H1 (cell line): ENCODE measurements at regions not wholly inside any gene's neighbourhood (a gene's known extent, or its start where the extent isn't known, plus 50 kb on each side); places are given as distances from the start of the nearest gene placed in this dataset.

Source experiments
- CTCF ChIA-PET: fragments of 300-600 bp; sonication (Branson Sonifier 250); formaldehyde crosslinking; loops from one replicate; lab custom pipeline; 2021; ENCODE audit not compliant: partially characterized antibody; lab: Charles Lee
- POLR2A ChIA-PET: fragments of 300-600 bp; sonication (Branson Sonifier 250); formaldehyde crosslinking; loops from one replicate; lab custom pipeline; 2021; ENCODE audit warnings: inconsistent platforms; ENCODE audit not compliant: partially characterized antibody; lab: Charles Lee
- DNase-seq, 2 experiments: peaks; one replicate each; pipeline versions ENCODE4 v3.0.0 to v3.0.0-alpha.2; 2010 to 2022; ENCODE audit warnings: low spot score in 2 of 2, low read depth in 1 of 2, mixed read lengths in 1 of 2
- FAIRE-seq: peaks from 2 replicates; lab custom pipeline; 2011; peaks lifted over from hg19 to GRCh38; lab: Jason Lieb, UNC
- H2AFZ ChIP-seq: 2 replicates; pipeline ENCODE4 v1.8.1; 2012; ENCODE audit warnings: low read length, inconsistent platforms
- H2AK5ac ChIP-seq: 2 replicates; pipeline ENCODE4 v1.6.1; 2013; ENCODE audit warnings: low read depth, low read length
- H2BK120ac ChIP-seq: replicated peaks from 2 replicates; pipeline ENCODE3; 2013; ENCODE audit warnings: low read depth, low read length, inconsistent platforms
- H2BK12ac ChIP-seq: 2 replicates; pipeline ENCODE4 v1.6.1; 2013; ENCODE audit warnings: low read depth, low read length
- H2BK15ac ChIP-seq: 2 replicates; pipeline ENCODE4 v1.6.1; 2013; ENCODE audit warnings: low read length
- H2BK20ac ChIP-seq: 2 replicates; pipeline ENCODE4 v1.6.1; 2013; ENCODE audit warnings: low read length
- H2BK5ac ChIP-seq: 2 replicates; pipeline ENCODE4 v1.6.1; 2013; ENCODE audit warnings: low read depth, low read length
- H3K14ac ChIP-seq: 2 replicates; pipeline ENCODE4 v1.6.1; 2013; ENCODE audit warnings: inconsistent platforms; ENCODE audit not compliant: insufficient read length
- H3K18ac ChIP-seq: 2 replicates; pipeline ENCODE4 v1.6.1; 2013; ENCODE audit warnings: low read length; ENCODE audit errors: extremely low read depth
- H3K23ac ChIP-seq: 2 replicates; pipeline ENCODE4 v1.6.1; 2013; ENCODE audit warnings: inconsistent platforms; ENCODE audit not compliant: insufficient read length
- H3K23me2 ChIP-seq: 2 replicates; pipeline ENCODE4 v1.6.1; 2013; ENCODE audit warnings: low read depth, low read length
- H3K27ac ChIP-seq: 2 replicates; pipeline ENCODE4 v1.6.1; 2011; ENCODE audit warnings: low read depth, low read length, inconsistent platforms
- H3K27me3 ChIP-seq, 4 experiments: replicated peaks in 1 of 4; 1 replicate in 1 of 4; 2 replicates in 3 of 4; pipeline versions ENCODE4 v1.6.1 to v1.8.1; 2011 to 2013; ENCODE audit warnings: low read length in 3 of 4, mild to moderate bottlenecking in 3 of 4, inconsistent platforms in 2 of 4, mixed read lengths in 2 of 4, moderate library complexity in 1 of 4; ENCODE audit not compliant: control insufficient read depth in 3 of 4, insufficient read depth in 3 of 4; ENCODE audit errors: extremely low read depth in 1 of 4
- H3K36me3 ChIP-seq, 4 experiments: 2 replicates each; pipeline versions ENCODE4 v1.6.1 to v1.8.1; 2011 to 2013; ENCODE audit warnings: mild to moderate bottlenecking in 4 of 4, low read length in 3 of 4, moderate library complexity in 2 of 4, control low read depth in 1 of 4, inconsistent platforms in 1 of 4; ENCODE audit not compliant: insufficient read depth in 4 of 4, control insufficient read depth in 2 of 4
- H3K4ac ChIP-seq: replicated peaks from 2 replicates; pipeline ENCODE3; 2013; ENCODE audit warnings: low read length, low read depth, mixed read lengths, inconsistent platforms; ENCODE audit not compliant: insufficient read length
- H3K4me1 ChIP-seq, 4 experiments: replicated peaks in 1 of 4; 1 replicate in 1 of 4; 2 replicates in 3 of 4; pipeline versions ENCODE4 v1.6.1 to v1.8.1; 2011 to 2013; ENCODE audit warnings: low read length in 3 of 4, inconsistent platforms in 2 of 4, mixed read lengths in 1 of 4; ENCODE audit not compliant: insufficient read depth in 4 of 4, control insufficient read depth in 3 of 4
- H3K4me2 ChIP-seq, 2 experiments: 2 replicates each; pipeline versions ENCODE4 v1.6.1 to v1.8.1; 2011 to 2013; ENCODE audit warnings: low read depth in 2 of 2, low read length in 2 of 2, control low read depth in 1 of 2, inconsistent platforms in 1 of 2, mild to moderate bottlenecking in 1 of 2; ENCODE audit not compliant: insufficient read depth in 1 of 2
- H3K4me3 ChIP-seq, 4 experiments: fragments of 200-600, 300-600 bp in 1 of 4; sonication (generic), shearing (Covaris generic), sonication (Bioruptor Twin) in 1 of 4; 2 replicates each; pipeline versions ENCODE4 v1.5.1 to v1.8.1; 2011 to 2016; ENCODE audit warnings: low read length in 4 of 4, low read depth in 3 of 4, control low read depth in 2 of 4, inconsistent platforms in 2 of 4, mild to moderate bottlenecking in 2 of 4, mixed read lengths in 1 of 4, moderate library complexity in 1 of 4; ENCODE audit not compliant: insufficient read depth in 2 of 4; ENCODE audit errors: extremely low read depth in 1 of 4
- H3K56ac ChIP-seq: replicated peaks from 2 replicates; pipeline ENCODE3; 2013; ENCODE audit warnings: low read depth, mild to moderate bottlenecking, mixed read lengths, low read length, inconsistent platforms; ENCODE audit not compliant: insufficient read length
- H3K79me1 ChIP-seq: 2 replicates; pipeline ENCODE4 v1.6.1; 2013; ENCODE audit warnings: low read depth, low read length, control low read depth
- H3K79me2 ChIP-seq, 2 experiments: 2 replicates each; pipeline versions ENCODE4 v1.6.1 to v1.8.1; 2012 to 2013; ENCODE audit warnings: low read length in 2 of 2, mild to moderate bottlenecking in 2 of 2, inconsistent platforms in 1 of 2; ENCODE audit not compliant: insufficient read depth in 2 of 2, control insufficient read depth in 1 of 2
- H3K9ac ChIP-seq, 4 experiments: replicated peaks in 1 of 4; 1 replicate in 1 of 4; 2 replicates in 3 of 4; pipeline versions ENCODE4 v1.6.1 to v1.8.1; 2011 to 2013; ENCODE audit warnings: low read depth in 3 of 4, low read length in 3 of 4, control low read depth in 2 of 4, mild to moderate bottlenecking in 2 of 4, moderate library complexity in 2 of 4, inconsistent platforms in 1 of 4; ENCODE audit errors: extremely low read depth in 1 of 4
- H3K9me3 ChIP-seq, 2 experiments: 2 replicates each; pipeline versions ENCODE4 v1.6.1 to v1.8.1; 2012 to 2013; ENCODE audit warnings: mild to moderate bottlenecking in 2 of 2, moderate library complexity in 2 of 2, control low read depth in 1 of 2, inconsistent platforms in 1 of 2, low read depth in 1 of 2, low read length in 1 of 2, mixed read lengths in 1 of 2; ENCODE audit not compliant: insufficient read depth in 2 of 2
- H4K20me1 ChIP-seq, 2 experiments: replicated peaks in 1 of 2; 2 replicates each; pipeline versions ENCODE3 to v1.8.1; 2011 to 2013; ENCODE audit warnings: inconsistent platforms in 2 of 2, low read length in 2 of 2, mild to moderate bottlenecking in 1 of 2; ENCODE audit not compliant: insufficient read depth in 2 of 2, control insufficient read depth in 1 of 2
- H4K5ac ChIP-seq: 2 replicates; pipeline ENCODE4 v1.6.1; 2013; ENCODE audit warnings: low read length, low read depth, mixed read lengths, inconsistent platforms; ENCODE audit not compliant: insufficient read length
- H4K8ac ChIP-seq: 2 replicates; pipeline ENCODE4 v1.8.0; 2013; ENCODE audit warnings: mild to moderate bottlenecking, moderate library complexity, low read length, inconsistent platforms; ENCODE audit not compliant: insufficient read depth; ENCODE audit errors: extremely low read depth
- H4K91ac ChIP-seq: replicated peaks from 2 replicates; pipeline ENCODE3; 2013; ENCODE audit warnings: low read length, mixed read lengths, inconsistent platforms; ENCODE audit not compliant: insufficient read length
- BCL11A ChIP-seq, 2 experiments: IDR thresholded peaks; one replicate each; pipeline ENCODE4 v1.6.1; 2011; ENCODE audit warnings: low read depth in 2 of 2, low read length in 2 of 2, mild to moderate bottlenecking in 2 of 2
- EZH2 ChIP-seq: fragments of 200-600 bp; sonication (generic); IDR thresholded peaks from 2 replicates; pipeline ENCODE4 v1.7.1; 2012; ENCODE audit warnings: low read depth, mild to moderate bottlenecking, moderate library complexity, low read length, inconsistent platforms; ENCODE audit not compliant: severe bottlenecking
- FOSL1 ChIP-seq: IDR thresholded peaks from 2 replicates; pipeline ENCODE4 v1.6.1; 2011; ENCODE audit warnings: mild to moderate bottlenecking, low read depth, low read length, moderate library complexity; ENCODE audit not compliant: insufficient read depth
- HDAC2 ChIP-seq, 2 experiments: fragments of 300-600 bp in 1 of 2; sonication (generic) in 1 of 2; IDR thresholded peaks; 2 replicates each; pipeline ENCODE4 v1.6.1; 2011 to 2012; ENCODE audit warnings: low read depth in 2 of 2, low read length in 2 of 2, mild to moderate bottlenecking in 2 of 2, moderate library complexity in 2 of 2, borderline replicate concordance in 1 of 2, inconsistent platforms in 1 of 2
- KDM5A ChIP-seq: fragments of 200-600 bp; IDR thresholded peaks from 2 replicates; pipeline ENCODE4 v1.7.1; 2012; ENCODE audit warnings: mild to moderate bottlenecking, low read length, inconsistent platforms, mixed read lengths
- MAFK ChIP-seq: IDR thresholded peaks from 2 replicates; pipeline ENCODE4 v1.6.1; 2012; ENCODE audit warnings: low read depth, mild to moderate bottlenecking, improper control_type of control experiment, low read length
- NANOG ChIP-seq: IDR thresholded peaks from 2 replicates; pipeline ENCODE4 v1.6.1; 2011; ENCODE audit warnings: low read length, low read depth, mild to moderate bottlenecking, inconsistent platforms; ENCODE audit not compliant: insufficient read depth, poor library complexity, severe bottlenecking
- POLR2AphosphoS5 ChIP-seq: IDR thresholded peaks from 2 replicates; pipeline ENCODE4 v1.6.1; 2011; ENCODE audit warnings: low read depth, low read length
- SP4 ChIP-seq: IDR thresholded peaks from 2 replicates; pipeline ENCODE4 v1.6.1; 2012; ENCODE audit warnings: low read length, inconsistent platforms
- TAF7 ChIP-seq: optimal IDR thresholded peaks from 2 replicates; pipeline ENCODE3; 2011; ENCODE audit warnings: low read depth, mild to moderate bottlenecking, inconsistent platforms, low read length, moderate library complexity, borderline replicate concordance
- TEAD4 ChIP-seq: IDR thresholded peaks from 2 replicates; pipeline ENCODE4 v1.6.1; 2012; ENCODE audit warnings: low read depth, low read length, inconsistent platforms, mixed read lengths
- YY1 ChIP-seq: IDR thresholded peaks from 2 replicates; pipeline ENCODE4 v1.6.1; 2011; ENCODE audit warnings: low read depth, mild to moderate bottlenecking, low read length
- ZNF274 ChIP-seq: IDR thresholded peaks from 2 replicates; pipeline ENCODE4 v1.7.0; 2012; ENCODE audit warnings: low read length, borderline replicate concordance; ENCODE audit errors: extremely low read depth
- WGBS, 2 experiments: shearing (Covaris generic) in 1 of 2; methylation state at CpG; one replicate each; pipeline versions ENCODE4 v1.1.6 to v1.1.7; 2013 to 2015; ENCODE audit warnings: low lambda C conversion rate in 2 of 2, mixed read lengths in 2 of 2, inconsistent platforms in 1 of 2, low coverage in 1 of 2, missing lambda C conversion rate in 1 of 2; ENCODE audit not compliant: insufficient replicate concordance in 2 of 2, insufficient coverage in 1 of 2, insufficient read length in 1 of 2; ENCODE audit errors: extremely low coverage in 1 of 2, missing lambda C conversion rate in 1 of 2; 5-methylcytosine and 5-hydroxymethylcytosine counted together
- TF ChIP-seq, protein P1 (sequence below): IDR thresholded peaks from 2 replicates; pipeline ENCODE4 v1.6.1; 2011; ENCODE audit warnings: low read length, improper control_type of control experiment

DNA sequence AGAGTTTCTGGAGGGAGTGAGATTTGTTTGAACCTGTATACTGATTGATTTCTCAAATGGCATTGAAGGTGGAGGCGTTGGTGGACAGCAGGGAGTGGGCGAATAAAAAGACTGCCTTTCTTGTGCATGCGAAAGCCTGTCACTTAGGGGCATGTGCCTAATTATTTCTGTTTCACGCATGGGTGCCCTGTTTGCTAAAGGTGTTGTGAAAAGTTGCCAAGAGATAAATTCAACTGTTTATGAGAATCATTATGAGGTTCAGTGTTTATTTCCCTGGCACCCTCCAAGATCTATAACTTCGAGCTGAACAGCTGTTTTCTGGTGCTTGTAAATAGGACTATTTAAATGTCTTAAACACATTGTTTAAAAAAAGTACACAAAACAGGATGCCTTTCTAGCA lies 67.4 kb upstream of the DMRTA1 start:
- Histone ChIP-seq H4K20me1 (no peaks in the 10 kb centered on the region), H3K9me3 (no peaks in the 10 kb centered on the region), H2BK5ac (no peak overlapping the region), H3K79me1 (no peaks in the 10 kb centered on the region), H3K27ac (no peak overlapping the region), H3K23me2 (no peaks in the 10 kb centered on the region; the same call in 1 of the 2 replicates), H2BK20ac (no peak overlapping the region), H3K9ac (no peak overlapping the region), H3K23ac (no peak overlapping the region), H3K4me1 (no peaks in the 10 kb centered on the region), H2AK5ac (no peak overlapping the region), H3K79me2 (no peaks in the 10 kb centered on the region), H2BK120ac (no peak overlapping the region), H4K8ac (no peak overlapping the region), H4K91ac (no peak overlapping the region), H2BK12ac (no peak overlapping the region), H3K36me3 (no peaks in the 10 kb centered on the region), H3K4me2 (no peak overlapping the region), H3K27me3 (no peaks in the 10 kb centered on the region), H3K18ac (no peak overlapping the region), H2AFZ (no peak overlapping the region), H4K5ac (no peak overlapping the region), H3K14ac (no peak overlapping the region), H3K4me3 (no peak overlapping the region), H2BK15ac (no peak overlapping the region), H3K4ac (no peak overlapping the region), H3K56ac (no peak overlapping the region)
- POLR2A ChIA-PET, result no interaction called here
- no peak for FAIRE-seq
- CTCF ChIA-PET, result interaction anchor here (1.0 to 2.5 kb wide), 3 partner anchors 9 to 23 kb away, joined by 4 to 6 read pairs (median 5); no protein-coding TSS in a partner anchor
- DNase-seq, result no peak
- whole genome bisulfite sequencing, 2 experiments, result 73% methylated on average over 5 of the region's 5 CpGs; no CpG with 5 or more reads in 1 of the 2 experiments
- no peak for TF ChIP-seq EZH2
- no peak for TF ChIP-seq KDM5A
- no peak for TF ChIP-seq SP4
- TF ChIP-seq MAFK, result no peak
- TF ChIP-seq, protein P1, sequence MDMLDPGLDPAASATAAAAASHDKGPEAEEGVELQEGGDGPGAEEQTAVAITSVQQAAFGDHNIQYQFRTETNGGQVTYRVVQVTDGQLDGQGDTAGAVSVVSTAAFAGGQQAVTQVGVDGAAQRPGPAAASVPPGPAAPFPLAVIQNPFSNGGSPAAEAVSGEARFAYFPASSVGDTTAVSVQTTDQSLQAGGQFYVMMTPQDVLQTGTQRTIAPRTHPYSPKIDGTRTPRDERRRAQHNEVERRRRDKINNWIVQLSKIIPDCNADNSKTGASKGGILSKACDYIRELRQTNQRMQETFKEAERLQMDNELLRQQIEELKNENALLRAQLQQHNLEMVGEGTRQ, result no peak
- no peak for TF ChIP-seq TEAD4
- TF ChIP-seq BCL11A (IDR thresholded peaks at IDR 0.05; ENCODE audit: low read depth in 2 of 2, low read length in 2 of 2), result no peak
- no peak for TF ChIP-seq FOSL1
- TF ChIP-seq NANOG, result no peak
- TF ChIP-seq ZNF274, result no peak
- TF ChIP-seq TAF7, result no peak
- no peak for TF ChIP-seq POLR2AphosphoS5
- no peak for TF ChIP-seq HDAC2 (IDR thresholded peaks at IDR 0.05; ENCODE audit: borderline replicate concordance in 1 of 2, low read depth in 2 of 2, low read length in 2 of 2)
- TF ChIP-seq YY1, result no peak
